Stimulated activated naive CD8-positive, alpha-beta T cell treated with anti-CD3 and anti-CD28 coated beads, Interleukin-15, Interleukin-2, amounts not matched to agents 100 U/mL and 50 U/mL, for 24 hours (primary cell): ENCODE measurements at regions not wholly inside any gene's neighbourhood (a gene's known extent, or its start where the extent isn't known, plus 50 kb on each side); places are given as distances from the start of the nearest gene placed in this dataset.
"Not testable (repeated sequence)": the region's sequence is repeated elsewhere in the genome, so short reads cannot be mapped to it uniquely, and the experiment has no call there.

Source experiments
- ATAC-seq: fragments of 150-1000 bp; cut with Tn5 transposase; one replicate; pipeline ENCODE4 v1.10.0; 2021
- DNase-seq: peaks from one replicate; pipeline ENCODE4 v3.0.0; 2021

DNA sequence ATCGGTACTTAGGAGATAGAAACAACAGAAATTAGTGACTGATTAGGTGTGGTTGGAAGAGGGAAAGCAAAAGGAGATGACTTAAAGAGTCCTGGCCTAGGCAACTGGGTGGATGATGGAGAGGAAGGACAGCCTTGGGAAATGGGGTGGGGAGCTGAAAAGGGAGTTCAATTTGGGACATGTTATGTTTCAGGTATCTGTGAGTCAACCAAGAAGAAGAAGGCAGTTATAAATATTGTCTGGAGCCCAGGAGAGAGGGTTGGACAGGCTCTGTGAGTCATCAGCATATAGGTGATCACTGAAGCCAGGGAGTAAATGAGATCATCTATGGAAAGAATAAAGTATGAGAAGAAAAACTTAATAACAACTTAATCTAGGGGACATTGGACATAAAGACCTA lies 357.7 kb downstream of the NPR3 start:
- no peak for DNase-seq
- no peak for ATAC-seq

DNA sequence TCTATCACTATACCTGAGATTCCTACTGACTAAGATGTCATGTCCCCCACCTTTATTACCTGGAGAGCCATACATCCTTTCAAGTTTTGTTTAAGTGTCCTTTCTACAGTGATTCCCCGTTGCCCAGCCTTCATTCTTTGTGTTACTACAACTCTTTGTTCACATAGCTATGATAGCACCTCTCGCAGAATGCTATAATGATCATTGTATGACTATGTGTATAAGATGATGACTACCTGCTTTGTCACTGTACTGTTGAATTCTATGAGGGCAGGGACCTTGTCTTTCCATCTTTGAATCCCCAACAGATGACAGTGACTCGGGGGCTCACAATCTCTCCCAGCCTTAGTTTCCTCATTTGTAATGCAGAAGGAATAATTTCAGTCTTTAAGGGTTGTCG lies 361.2 kb downstream of the NPR3 start:
- DNase-seq (no peak), ATAC-seq (no peak)

DNA sequence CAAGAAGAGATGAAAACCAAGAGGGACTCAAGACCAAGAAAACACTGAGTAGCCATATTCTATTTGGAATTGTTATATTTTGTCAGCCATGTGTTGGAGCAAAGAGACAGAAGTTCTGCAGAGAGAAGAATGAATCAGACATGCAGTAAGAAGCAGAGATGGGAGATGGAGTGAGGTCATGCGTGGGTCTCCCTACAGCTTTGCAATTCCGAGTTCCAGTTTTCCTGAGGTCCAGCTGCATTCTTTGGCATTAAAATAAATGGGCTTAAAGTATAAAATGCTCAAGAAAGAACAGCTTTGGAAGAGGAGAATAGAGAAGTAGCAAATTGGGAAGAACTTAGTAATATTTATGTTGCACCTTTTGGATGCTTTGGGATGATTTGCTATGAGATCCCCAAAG lies 361.6 kb downstream of the NPR3 start:
- no peak for ATAC-seq
- DNase-seq: no peak

DNA sequence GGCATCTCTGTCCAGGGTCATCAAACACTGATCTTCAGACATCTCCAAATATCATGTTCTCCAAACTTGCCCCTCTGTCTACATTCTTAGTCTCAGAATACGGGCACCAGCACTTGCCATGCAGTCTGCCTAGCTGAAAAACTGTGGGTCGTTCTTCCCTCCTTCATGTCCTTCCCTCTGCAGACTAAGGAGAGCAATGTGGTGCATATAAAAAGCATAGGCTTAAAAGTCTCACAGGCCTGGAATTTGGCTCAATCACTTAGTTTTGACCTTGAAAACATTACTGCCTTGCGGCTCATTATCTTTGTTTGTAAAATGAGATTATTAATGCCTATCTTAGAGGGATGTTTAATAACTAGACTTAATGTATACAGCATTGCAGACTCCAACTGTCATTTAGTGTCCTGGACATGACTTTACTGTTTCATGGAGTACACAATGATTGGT lies 362.8 kb downstream of the NPR3 start:
- DNase-seq: no peak
- no peak for ATAC-seq

DNA sequence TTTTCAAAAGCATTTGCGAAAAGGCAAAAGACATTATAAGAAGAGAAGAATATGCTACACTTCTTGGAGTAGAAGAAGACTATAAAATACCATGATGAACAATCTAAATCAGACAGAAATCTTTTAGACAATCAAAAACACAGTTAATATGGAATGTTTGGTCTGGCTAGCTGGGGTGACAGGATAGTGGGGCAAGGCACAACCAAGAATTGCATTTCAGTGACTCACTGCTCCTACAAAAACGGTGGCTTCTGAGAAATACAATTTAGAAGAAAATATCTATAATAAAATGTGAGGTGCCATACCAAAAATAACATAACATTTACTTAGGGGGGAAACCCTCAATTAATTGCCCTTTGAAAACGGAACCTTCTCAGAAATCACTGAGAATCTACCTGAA lies 363.4 kb downstream of the NPR3 start:
- ATAC-seq (no peak), DNase-seq (no peak)

DNA sequence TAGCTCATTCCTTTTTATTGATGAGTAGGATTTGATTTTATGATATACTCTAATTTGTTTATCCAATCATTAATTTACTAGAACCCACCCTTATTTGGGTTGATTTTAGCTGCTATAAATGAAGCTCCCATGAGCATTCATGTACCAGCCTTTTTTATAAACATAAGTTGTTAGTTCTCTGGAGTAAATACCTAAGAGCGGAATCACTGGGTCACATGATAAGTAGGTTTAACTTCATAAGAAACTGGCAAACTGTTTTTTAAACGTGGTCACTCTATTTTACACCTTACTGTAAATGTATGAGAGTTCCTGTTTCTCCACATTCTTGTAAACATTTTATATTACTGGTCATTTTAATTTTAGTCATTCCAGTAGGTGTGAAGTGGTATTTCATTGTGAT lies 364.6 kb downstream of the NPR3 start:
- DNase-seq (no peak), ATAC-seq (no peak)

DNA sequence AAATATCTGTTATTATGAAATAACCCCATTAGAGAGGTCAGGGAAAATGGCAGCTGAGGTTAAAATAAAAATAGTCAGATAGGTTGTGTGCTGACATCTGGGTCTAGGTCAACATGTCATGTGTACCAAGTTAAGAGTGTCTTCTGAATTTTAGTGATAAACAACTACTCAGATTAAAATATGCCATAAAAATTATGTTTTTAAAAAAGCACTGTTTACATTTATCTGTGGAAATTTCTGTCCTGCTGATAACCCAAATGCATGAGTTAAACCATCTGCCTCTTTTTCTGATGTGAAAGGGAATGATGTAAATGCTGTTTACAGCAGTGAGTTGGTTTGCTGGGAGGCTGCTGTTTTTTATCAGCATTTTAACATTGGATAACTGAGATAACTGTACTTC lies 361.2 kb upstream of the TARS1 start:
- no peak for DNase-seq
- no peak for ATAC-seq

DNA sequence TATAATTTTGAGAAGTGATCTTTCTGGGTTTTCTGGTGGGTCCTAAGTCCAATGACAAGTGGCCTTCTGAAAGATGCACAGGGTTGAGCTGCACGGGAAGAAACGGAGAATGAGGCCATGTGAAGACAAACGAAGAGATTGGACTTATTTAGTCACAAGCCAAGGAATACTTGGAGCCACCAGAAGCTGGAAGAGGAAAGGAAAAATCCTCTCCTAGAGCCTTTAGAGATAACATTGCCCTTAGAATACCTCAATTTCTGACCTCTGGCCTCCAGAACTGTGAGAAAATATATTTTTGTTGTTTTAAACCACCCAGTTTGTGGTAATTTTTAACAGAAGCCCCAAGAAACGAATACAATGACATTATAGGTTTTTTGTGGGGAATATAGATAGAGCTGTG lies 360.5 kb upstream of the TARS1 start:
- ATAC-seq (no peak), DNase-seq (no peak)

DNA sequence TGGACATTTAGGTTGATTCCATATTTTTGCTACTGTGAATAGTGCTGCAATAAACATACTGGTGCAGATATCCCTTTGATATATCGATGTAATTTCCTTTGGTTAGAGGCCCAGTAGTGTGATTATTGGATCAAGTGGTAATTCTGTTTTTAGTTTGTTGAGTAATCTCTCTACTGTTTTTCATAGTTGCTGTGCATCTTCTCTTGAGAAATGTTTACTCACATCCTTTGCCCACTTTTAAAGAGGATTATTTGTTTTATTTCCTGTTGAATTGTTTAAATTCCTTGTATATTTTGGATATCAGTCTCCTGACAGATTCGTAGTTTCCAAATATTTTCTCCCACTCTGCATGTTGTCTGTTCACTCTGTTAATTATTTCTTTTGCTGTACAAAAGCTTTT lies 352.6 kb upstream of the TARS1 start:
- DNase-seq (no peak), ATAC-seq (no peak)

DNA sequence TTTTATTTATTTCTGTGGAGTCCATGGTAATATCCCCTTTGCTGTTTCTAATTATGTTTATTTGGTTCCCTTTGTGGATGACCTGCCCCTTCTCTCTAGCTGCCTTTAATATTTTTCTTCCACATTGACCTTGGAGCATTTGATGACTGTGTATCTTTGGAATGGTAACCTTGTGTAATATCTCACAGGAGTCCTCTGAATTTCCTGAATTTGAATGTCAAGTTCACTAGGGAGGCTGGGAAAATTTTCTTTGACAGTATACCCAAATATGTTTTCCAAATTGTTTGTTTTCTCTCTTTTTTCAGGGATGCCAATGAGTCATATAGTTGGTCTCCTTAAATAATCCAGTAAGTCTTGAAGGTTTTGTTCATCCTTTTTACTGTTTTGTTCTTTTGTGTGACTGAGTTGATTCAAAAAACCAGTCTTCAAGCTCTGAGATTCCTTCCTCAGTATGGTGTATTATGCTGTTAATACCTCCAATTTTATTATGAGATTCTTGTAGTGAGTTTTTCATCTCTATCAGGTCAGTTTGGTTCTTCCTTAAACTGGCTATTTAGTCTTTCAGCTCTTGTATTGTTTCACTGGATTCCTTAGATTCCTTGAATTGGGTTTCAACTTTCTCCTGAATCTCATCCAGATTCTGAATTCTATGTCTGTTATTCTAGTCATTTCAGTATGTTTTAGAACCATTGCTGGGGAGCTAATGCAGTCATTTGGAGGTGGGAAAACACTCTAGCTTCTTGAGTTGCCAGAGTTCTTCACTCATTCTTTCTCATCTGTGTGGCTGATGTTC lies 349.0 kb upstream of the TARS1 start:
- ATAC-seq: no peak
- no peak for DNase-seq

DNA sequence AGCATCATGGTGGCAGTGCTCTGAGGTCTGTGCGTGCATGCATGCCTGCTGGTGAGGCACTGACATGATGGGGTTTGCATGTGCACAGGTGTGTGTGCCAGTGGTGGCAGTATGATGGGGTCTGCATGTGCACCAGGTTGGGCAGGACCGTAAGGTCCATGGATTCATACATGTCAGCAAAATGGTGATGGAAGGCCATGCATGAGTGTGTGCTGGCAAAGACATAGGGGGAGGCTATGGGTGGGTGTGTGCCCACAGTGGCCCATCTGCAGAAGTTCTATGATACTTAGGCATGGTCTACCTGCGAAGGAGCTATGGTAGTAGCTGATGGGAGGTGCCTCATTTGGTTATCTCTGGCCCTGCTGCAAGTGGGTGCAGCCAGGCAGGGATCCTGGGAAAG lies 348.0 kb upstream of the TARS1 start:
- DNase-seq (no peak), ATAC-seq (no peak)

DNA sequence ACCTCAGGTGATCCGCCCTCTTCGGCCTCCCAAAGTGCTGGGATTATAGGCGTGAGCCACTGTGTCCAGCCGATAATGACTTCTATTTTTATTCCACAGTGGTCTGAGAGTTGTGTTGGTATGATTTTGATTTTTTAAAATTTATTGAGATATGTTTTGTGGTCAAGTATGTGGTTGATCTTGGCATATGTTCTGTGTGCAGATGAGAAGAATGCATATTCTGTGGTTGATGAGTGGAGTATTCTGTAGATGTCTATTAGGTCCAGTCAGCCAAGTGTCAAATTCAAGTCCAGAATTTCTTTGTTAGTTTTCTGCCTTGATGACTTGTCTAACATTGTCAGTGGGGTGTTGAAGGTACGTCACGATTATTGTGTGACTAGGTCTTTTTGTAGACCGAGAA lies 338.2 kb upstream of the TARS1 start:
- no peak for ATAC-seq
- no peak for DNase-seq

DNA sequence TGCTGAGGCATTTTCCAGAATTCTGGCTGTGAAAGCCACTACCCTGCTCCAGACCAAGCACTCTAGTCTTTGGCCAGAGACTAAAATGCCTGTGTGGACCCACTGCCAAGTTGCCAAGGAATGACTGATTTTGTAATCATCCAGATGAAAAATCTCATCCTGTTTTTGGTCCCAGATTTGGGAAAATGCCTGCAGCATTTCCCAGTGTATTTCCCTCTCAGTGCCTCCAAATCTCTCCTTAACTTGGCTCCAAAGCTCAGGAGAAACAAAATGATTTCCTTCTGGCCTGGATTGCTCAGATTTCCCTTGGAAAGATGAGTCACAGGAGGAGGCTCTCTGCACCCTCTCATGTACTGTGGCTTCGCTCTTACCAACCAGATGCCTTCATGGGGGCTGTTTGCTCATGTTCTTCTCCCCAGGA lies 335.2 kb upstream of the TARS1 start:
- ATAC-seq (no peak), DNase-seq (no peak)

DNA sequence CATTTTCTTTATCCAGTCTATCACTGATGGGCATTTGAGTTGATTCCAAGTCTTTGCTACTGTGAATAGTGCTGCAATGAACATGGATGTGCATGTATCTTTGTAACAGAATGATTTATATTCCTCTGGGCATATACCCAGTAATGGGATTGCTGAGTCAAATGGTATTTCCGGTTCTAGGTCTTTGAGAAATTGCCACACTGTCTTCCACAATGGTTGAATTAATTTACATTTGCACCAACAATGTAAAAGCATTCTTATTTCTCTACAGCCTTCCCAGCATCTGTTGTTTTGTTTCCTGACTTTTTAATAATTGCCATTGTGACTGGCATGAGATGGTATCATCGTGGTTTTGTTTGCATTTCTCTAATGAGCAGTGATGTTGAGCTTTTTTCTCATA lies 330.3 kb upstream of the TARS1 start:
- DNase-seq, ATAC-seq: not testable (repeated sequence)

DNA sequence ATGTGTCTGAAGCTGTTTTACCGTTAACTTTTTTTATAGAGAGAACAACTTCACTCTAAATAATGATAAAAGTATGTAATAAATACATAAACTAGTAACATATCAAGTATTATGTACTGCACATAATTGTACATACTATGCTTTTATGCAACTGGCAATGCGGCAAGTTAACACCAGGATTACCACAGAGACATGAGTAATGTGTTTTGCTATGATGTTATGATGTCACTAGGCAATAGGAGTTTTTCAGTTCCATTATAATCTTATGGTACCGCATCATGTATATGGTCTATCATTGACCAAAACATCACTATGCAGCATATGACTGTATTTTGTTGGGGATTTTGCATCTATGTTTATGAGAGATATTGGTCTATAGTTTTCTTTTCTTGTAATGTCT lies 326.4 kb upstream of the TARS1 start:
- no peak for ATAC-seq
- no peak for DNase-seq

DNA sequence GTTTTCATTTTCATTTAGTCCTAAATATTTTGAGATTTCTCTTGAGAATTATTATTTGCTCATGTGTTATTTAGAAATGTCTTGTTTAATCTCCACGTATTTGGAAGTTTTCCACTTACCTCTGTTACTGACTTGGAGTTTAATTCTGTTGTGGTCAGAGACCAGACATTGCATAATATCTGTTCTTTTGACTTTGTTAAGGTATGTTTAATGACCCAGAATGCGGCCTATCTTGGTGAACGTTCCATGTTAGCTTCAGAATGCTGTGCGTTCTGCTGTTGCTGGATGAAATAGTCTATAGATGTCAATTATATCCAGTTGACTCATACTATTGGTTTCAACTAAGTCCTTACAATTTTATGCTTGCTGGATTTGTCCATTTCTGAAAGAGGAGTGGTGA lies 325.3 kb upstream of the TARS1 start:
- DNase-seq (no peak), ATAC-seq (no peak)

DNA sequence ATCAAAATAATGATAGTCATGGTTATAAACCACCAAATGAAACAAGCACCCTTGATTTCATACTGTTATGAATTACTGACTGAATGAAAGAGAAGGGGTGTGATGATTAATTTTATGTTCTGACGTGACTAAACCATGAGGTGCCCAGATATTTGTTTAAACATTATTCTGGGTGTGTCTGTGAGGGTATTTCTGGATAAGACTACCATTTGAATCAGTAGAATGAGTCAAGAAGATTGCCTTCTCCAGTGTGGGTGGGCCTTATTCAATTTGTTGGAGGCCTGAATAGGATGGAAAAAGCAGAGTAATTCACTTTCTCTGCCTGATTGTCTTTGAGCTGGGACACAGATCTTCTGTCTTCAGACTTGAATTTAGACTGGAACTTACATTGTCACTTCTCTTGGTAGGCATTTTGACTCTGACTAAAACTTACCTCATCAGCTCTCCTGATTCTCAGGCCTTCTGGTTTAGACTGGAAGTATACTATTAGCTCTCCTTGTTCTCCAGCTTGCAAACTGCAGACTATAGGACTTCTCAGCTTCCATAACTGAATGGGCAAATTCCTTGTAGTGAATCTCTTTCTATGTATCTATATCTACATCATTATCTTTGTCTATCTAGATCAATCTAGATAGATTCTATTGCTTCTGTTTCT lies 321.9 kb upstream of the TARS1 start:
- DNase-seq: no peak
- no peak for ATAC-seq

DNA sequence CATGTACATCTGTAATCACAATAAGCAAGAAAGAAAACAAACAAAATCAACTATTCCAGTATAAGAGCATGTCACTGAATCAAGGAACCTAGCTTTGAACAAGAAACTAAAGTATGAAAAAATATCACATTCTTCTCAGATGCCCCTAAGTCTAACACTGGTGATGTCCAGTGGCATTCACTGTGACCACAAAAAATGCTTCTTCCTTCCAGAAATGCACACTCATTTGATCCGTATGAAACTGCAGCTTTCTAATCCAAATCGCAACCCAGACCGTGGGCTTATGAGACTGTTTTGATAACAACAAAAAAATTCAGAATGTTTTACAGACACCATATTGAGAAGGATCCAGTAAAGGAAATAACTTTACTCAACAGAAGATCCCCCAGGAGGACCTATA lies 320.1 kb upstream of the TARS1 start:
- ATAC-seq: no peak
- DNase-seq: no peak

DNA sequence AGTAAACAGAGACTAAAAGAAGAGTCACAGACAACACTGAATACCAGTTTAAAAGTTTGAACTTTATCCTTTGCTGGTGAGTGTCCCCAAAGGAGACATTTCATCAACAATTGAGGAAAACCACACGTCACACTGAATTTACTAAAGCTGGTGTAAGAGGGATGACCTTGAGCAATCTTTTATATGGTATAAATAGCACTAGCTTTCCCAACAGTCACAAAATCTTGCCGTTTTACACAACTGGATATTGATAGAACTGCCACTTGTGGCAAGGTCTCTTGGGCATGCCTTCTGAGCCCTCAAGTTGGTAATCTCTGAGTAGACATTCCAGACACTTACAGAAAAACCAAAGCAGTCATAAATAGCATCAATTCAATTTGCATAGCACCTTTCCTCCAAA lies 311.5 kb upstream of the TARS1 start:
- no peak for ATAC-seq
- DNase-seq: no peak

DNA sequence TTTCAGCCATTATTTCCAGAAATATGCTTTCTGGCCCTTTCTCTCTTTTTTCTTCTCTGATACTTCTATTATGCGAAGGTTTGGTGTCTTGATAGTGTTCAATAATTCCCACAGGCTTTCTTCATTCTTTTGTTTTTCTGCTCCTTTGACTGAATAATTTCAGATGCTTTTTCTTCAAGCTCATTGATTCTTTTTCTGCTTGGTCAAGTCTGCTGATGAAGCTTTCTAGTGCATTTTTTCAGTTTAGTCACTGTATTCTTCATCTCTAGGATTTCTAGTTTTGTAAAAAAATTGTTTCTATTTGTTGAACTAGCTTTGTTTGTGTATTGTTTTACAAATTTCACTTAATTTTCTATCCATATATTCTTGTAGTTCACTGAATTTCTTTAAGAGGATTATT lies 304.0 kb upstream of the TARS1 start:
- DNase-seq (no peak), ATAC-seq (no peak)

DNA sequence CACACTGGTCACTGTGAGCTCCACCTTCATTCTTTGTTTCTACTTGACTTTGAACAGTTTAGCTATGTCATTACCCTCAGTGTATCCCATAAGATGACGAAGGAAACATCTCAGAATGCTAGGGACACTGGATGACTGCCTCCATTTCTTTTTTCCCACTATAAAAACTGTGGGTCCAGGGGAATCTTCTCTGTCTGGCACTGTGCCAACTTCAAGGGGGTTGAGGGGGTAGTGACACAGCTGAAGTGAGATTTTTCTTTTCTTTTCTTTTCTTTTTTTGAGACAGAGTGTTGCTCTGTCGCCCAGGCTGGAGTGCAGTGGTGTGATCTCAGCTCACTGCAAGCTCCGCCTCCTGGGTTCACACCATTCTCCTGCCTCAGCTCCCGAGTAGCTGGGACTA lies 302.6 kb upstream of the TARS1 start:
- ATAC-seq, DNase-seq: not testable (repeated sequence)

DNA sequence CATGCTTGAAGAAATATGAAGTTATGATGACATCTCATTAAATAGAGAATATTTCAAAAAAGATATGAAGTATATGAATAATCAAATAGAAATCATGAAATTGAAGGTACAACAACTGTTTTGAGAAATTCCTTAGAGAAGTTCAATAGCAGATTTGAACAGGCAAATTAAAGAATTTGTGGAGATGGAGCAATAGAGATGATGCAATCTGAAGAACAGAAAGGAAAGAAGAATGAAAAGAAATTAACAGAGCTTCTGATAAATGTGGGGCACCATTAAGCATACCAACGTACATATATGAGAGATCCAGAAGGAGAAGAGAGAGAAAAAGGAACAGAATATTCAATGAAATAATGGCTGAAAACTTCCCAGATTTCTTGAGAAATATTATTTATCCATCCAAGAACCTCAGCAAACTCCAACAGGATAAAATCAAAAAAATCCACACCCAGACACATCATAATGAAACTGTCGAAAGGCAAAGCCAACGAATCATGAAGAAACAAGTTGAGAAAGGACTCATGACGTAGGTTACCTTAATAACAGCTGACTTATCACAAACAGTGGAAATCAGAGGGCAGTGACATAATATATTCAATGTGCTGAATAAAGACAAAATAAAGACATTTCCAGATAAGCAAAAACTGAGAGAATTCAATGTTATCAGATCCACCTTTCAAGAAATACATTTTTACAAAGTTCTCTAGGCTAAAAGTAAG lies 297.2 kb upstream of the TARS1 start:
- ATAC-seq: no peak

DNA sequence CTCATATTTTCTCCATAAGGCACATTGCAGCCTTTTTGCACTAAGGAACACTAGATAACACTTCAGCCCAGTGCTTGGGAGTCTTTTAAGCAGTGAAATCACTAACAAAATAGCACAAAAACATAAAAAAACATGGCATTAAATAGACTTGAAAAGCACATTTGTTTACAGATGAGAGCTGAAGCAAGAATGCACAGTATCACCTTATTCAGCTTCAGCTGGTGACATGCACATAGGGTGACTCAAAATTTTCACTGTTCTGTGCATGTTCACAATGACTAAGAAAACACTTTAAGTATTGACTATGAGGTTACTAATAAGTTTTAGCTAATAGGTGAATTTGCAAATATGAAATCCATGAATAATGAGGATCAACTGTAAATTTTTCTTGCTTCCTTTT lies 293.9 kb upstream of the TARS1 start:
- no peak for DNase-seq
- ATAC-seq: no peak

More for the DNA sequence above, 297.2 kb upstream of the TARS1 start:
- DNase-seq: no peak
